ENCODE measurements at regions not wholly inside any gene's neighbourhood (a gene's known extent, or its start where the extent isn't known, plus 50 kb on each side); places are given as distances from the start of the nearest gene placed in this dataset.

DNA sequence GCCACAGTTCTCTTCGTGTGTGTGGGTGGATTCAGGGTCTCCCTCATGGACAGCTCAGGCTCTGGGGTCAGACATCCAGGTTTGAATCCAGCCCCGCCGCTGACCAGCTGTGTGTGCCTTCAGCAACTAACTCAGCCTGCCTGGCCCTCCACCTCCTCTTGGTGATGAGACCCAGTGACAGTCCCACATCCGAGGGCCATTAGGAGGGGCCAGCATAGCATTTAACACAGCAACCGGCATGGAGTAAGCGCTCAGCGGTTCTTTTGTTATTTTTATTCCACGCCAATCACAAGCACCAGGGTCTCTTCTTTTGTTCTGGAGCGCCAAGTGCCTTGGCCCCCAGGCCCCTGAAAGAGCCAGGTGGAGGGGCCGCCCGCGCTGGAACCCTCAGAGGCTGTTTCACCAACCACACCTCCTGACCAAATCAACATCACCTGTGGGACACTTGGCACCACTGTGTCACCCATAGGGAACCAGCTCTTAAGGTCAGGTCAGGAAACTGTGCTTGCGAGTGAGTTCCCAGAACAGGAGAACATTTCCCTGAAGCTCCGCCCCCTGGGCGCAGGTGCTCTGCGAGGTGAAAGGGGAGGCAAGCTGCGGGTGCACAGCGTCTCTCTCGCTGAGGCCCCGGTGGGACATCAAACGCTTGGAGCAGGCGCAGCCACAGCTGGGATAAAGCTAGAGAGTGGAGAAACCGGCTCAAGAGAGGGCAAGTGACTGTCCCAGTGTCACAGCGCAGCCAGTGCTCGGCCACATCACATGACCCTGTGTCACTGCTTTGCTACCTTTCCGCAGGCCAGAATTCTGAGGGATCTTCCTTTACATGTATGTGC is 311.3 kb downstream of the UACA start:
- Histone ChIP-seq H3K4me3 (ENCODE audit: low read length in 2 of 2) (no peak overlapping the region), H3K9ac (ENCODE audit: low read length in 2 of 2) (no peak overlapping the region), H3K27ac (ENCODE audit: low read length) (no peak overlapping the region), H3K36me3 (ENCODE audit: control insufficient read depth in 2 of 2, insufficient read depth in 2 of 2, low read length in 2 of 2) (no peaks in the 10 kb centered on the region), H3K4me1 (ENCODE audit: control insufficient read depth, insufficient read depth, low read length) (no peaks in the 10 kb centered on the region), H3K9me3 (ENCODE audit: control insufficient read depth in 2 of 2, low read length in 2 of 2) (no peaks in the 10 kb centered on the region), H3K27me3 (ENCODE audit: control insufficient read depth in 1 of 2, insufficient read depth in 2 of 2, low read length in 2 of 2) (peaks cover 4 to 8% of the 10 kb centered on the region in 2 donors)

DNA sequence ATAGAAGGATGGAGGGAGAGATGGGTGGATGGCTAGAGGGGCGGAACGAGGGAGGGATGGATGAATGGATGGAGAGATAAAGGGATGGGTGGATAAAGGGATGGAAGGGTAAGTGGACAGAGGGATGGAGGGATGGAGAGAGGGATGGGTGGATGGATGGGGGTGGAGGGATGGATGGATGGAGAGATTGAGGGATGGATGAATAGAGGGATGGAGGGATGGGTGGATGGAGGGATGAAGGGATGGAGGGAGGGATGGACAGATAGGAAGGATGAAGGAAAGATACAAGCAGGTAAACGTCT is 313.3 kb downstream of the UACA start:
- H3K36me3 ChIP-seq (ENCODE audit: control insufficient read depth in 2 of 2, insufficient read depth in 2 of 2, low read length in 2 of 2) = no peaks in the 10 kb centered on the region
- no peaks in the 10 kb centered on the region for H3K9me3 ChIP-seq (ENCODE audit: control insufficient read depth in 2 of 2, low read length in 2 of 2)
- no peak overlapping the region for H3K4me3 ChIP-seq (ENCODE audit: low read length in 2 of 2)
- peaks cover 4 to 8% of the 10 kb centered on the region in 2 donors for H3K27me3 ChIP-seq (ENCODE audit: control insufficient read depth in 1 of 2, insufficient read depth in 2 of 2, low read length in 2 of 2)
- H3K9ac ChIP-seq (ENCODE audit: low read length in 2 of 2) = no peak overlapping the region
- no peaks in the 10 kb centered on the region for H3K4me1 ChIP-seq (ENCODE audit: control insufficient read depth, insufficient read depth, low read length)
- no peak overlapping the region for H3K27ac ChIP-seq (ENCODE audit: low read length)

DNA sequence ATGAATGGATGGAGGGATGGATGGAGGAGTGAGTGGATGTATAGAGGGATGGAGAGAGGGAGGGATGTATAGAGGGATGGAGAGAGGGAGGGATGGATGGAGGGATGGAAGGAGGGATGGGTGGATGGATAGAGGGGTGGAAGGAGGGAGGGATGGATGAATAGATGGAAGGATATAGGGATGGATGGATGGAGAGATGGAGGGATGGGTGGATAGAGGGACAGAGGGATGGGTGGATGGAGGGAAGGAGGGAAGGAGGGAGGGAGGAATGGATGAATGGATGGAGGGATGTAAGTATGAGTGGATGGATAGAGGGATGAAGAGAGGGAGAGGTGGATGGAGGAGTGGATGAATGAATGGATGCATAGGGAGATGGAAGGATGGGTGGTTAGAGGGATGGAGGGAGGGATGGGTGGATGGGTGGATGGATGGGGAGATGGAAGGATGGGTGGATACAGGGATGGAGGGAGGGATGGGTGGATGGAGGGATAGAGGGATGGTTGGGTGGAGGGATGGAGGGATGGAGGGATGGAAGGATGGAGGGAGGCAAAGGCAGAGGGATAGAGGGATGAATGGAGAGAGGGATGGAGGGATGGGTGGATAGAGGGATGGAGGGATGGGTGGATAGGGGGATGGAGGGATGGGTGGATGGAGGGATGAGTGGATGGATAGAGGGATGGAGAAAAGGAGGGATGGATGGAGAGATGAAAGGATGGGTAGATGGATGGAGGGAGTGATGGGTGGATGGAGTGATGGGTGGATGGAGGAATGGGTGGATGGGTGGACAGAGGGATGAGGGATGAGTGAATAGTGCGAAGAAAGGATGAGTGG is 313.8 kb downstream of the UACA start:
- no peaks in the 10 kb centered on the region for H3K9me3 ChIP-seq (ENCODE audit: control insufficient read depth in 2 of 2, low read length in 2 of 2)
- no peak overlapping the region for H3K9ac ChIP-seq (ENCODE audit: low read length in 2 of 2)

DNA sequence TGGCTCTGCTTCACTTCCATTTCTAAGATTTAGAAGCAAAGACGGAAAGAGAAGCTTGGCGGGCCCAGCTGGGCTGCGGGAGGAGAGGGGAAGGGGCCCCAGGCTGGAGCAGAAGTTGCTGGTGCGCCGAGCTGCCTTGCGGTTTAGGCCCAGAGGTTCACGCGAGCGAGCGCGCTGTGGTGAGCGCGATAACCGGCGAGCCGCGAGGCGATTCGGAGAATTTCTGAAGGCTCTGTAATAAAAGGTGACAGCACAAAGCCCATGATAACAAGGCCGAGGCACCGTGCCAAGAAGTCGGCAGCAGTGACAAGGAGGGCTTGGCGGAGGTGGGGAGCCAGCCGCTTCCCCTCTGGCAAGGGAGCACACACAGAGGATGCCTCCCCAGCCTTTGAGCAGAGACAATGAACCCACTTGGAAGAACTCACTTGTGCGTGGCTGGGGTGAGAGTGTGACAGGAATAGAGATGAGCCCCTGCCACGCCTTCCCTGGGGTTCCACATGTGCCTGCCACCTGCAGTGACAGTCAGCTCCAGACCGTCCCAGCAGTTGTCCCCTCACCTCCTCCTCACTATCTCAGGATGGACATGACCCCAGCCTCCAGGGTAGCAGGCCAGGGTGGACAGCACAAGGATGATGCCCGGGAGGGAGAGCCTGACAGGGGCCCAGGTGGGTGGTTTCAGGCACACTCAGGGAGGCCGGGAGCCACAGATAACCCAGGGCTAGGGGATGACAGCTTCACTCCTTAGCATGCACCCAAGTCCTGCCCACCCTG is 315.2 kb downstream of the UACA start:
- Histone ChIP-seq H3K27ac (ENCODE audit: low read length) (no peak overlapping the region), H3K9ac (ENCODE audit: low read length in 2 of 2) (no peak overlapping the region), H3K4me3 (ENCODE audit: low read length in 2 of 2) (no peak overlapping the region), H3K36me3 (ENCODE audit: control insufficient read depth in 2 of 2, insufficient read depth in 2 of 2, low read length in 2 of 2) (no peaks in the 10 kb centered on the region), H3K9me3 (ENCODE audit: control insufficient read depth in 2 of 2, low read length in 2 of 2) (no peaks in the 10 kb centered on the region), H3K27me3 (ENCODE audit: control insufficient read depth in 1 of 2, insufficient read depth in 2 of 2, low read length in 2 of 2) (peaks cover 4 to 8% of the 10 kb centered on the region in 2 donors), H3K4me1 (ENCODE audit: control insufficient read depth, insufficient read depth, low read length) (no peaks in the 10 kb centered on the region)

More for the DNA sequence above, 313.8 kb downstream of the UACA start:
- Histone ChIP-seq H3K27me3 (ENCODE audit: control insufficient read depth in 1 of 2, insufficient read depth in 2 of 2, low read length in 2 of 2) (peaks cover 4 to 8% of the 10 kb centered on the region in 2 donors), H3K4me1 (ENCODE audit: control insufficient read depth, insufficient read depth, low read length) (no peaks in the 10 kb centered on the region), H3K27ac (ENCODE audit: low read length) (no peak overlapping the region), H3K36me3 (ENCODE audit: control insufficient read depth in 2 of 2, insufficient read depth in 2 of 2, low read length in 2 of 2) (no peaks in the 10 kb centered on the region), H3K4me3 (ENCODE audit: low read length in 2 of 2) (no peak overlapping the region)

DNA sequence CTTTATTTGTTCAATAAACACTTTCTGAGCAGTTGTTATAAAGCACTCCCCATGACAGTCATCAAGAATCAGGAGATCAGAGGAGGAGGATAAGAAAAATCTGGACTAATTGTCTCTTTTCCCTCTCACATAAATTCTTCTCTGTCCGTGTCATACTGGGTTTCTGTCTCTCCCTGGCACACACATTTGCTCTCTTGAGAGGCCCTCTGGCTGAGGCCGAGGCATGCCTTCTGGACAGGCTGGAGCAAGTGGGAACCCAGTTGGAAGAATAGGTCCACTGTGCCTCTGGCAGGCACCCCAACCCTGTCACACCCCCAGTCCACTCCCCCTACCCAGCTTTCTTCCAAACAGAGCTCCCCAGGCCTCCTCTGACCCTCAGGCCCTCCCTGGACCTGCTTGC is 315.8 kb downstream of the UACA start:
- H3K9ac ChIP-seq (ENCODE audit: low read length in 2 of 2) = no peak overlapping the region
- peaks cover 4 to 11% of the 10 kb centered on the region in 2 donors for H3K27me3 ChIP-seq (ENCODE audit: control insufficient read depth in 1 of 2, insufficient read depth in 2 of 2, low read length in 2 of 2)
- H3K9me3 ChIP-seq (ENCODE audit: control insufficient read depth in 2 of 2, low read length in 2 of 2) = no peaks in the 10 kb centered on the region
- H3K36me3 ChIP-seq (ENCODE audit: control insufficient read depth in 2 of 2, insufficient read depth in 2 of 2, low read length in 2 of 2) = no peaks in the 10 kb centered on the region
- no peaks in the 10 kb centered on the region for H3K4me1 ChIP-seq (ENCODE audit: control insufficient read depth, insufficient read depth, low read length)
- H3K27ac ChIP-seq (ENCODE audit: low read length) = no peak overlapping the region
- no peak overlapping the region for H3K4me3 ChIP-seq (ENCODE audit: low read length in 2 of 2)

DNA sequence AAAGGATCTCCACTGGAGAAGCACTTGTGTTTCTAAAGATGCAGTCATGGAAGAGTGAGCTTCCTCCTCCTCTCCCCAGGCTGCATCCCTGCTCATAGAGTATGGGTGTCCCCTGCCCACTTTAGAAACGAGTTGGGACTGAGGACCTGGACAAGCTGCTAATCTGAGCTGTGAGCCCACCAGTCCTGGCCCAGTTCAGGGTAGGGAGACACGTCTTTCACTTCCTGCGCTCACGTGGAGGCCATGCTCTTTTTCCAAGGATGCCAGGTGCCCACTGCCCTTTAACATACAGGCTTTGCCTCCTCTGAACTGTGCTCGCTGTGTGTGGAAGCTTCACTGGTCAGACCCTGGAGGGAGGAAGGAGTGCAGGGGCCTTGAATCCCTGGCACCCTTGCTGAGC is 316.3 kb downstream of the UACA start:
- H3K36me3 ChIP-seq (ENCODE audit: control insufficient read depth in 2 of 2, insufficient read depth in 2 of 2, low read length in 2 of 2) = no peaks in the 10 kb centered on the region
- peaks cover 4 to 11% of the 10 kb centered on the region in 2 donors for H3K27me3 ChIP-seq (ENCODE audit: control insufficient read depth in 1 of 2, insufficient read depth in 2 of 2, low read length in 2 of 2)
- H3K4me3 ChIP-seq (ENCODE audit: low read length in 2 of 2) = no peak overlapping the region
- H3K9me3 ChIP-seq (ENCODE audit: control insufficient read depth in 2 of 2, low read length in 2 of 2) = no peaks in the 10 kb centered on the region
- H3K9ac ChIP-seq (ENCODE audit: low read length in 2 of 2) = no peak overlapping the region
- H3K4me1 ChIP-seq (ENCODE audit: control insufficient read depth, insufficient read depth, low read length) = no peaks in the 10 kb centered on the region
- no peak overlapping the region for H3K27ac ChIP-seq (ENCODE audit: low read length)

DNA sequence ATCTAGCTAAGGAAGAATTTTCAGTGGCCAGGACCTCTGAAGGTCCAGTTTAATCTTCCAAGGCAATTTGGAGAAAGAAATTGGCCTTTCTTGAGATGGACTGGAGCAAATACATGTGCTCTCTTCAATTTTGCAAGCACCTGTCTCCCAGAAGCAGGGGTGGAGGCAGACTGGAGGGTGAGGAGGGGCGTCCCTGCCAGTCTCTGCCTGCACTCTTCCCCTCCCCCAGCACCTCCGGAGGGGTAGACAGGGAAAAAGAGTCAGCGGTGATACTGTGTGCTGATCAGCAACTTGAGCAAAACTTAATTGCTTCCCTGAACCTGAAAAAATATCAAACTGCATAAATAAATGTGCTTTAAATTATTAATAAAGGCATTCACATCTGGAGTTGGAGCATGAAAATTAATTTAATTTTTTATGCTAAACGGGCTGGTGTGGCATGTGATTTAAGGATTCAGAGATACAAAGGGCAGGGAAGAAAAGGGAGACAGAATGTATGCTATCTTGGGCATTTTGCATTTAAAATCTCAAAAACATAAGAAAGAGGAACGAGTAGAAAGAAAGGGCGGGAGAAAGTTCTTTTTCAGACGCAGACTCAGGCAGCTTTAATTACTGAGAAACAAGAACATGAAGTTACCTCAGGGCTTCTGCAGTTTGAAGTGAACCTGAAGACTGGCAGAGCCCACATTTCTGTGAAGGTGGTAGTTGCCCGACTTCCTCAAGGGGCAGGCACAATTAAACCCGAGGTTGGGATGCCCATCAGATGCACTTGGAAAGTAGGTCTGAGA is 319.7 kb downstream of the UACA start:
- Histone ChIP-seq H3K9me3 (ENCODE audit: control insufficient read depth in 2 of 2, low read length in 2 of 2) (no peaks in the 10 kb centered on the region), H3K27ac (ENCODE audit: low read length) (no peak overlapping the region), H3K4me1 (ENCODE audit: control insufficient read depth, insufficient read depth, low read length) (no peaks in the 10 kb centered on the region), H3K9ac (ENCODE audit: low read length in 2 of 2) (no peak overlapping the region), H3K27me3 (ENCODE audit: control insufficient read depth in 1 of 2, insufficient read depth in 2 of 2, low read length in 2 of 2) (peaks cover 10 to 11% of the 10 kb centered on the region in 2 donors), H3K4me3 (ENCODE audit: low read length in 2 of 2) (no peak overlapping the region), H3K36me3 (ENCODE audit: control insufficient read depth in 2 of 2, insufficient read depth in 2 of 2, low read length in 2 of 2) (no peaks in the 10 kb centered on the region)

DNA sequence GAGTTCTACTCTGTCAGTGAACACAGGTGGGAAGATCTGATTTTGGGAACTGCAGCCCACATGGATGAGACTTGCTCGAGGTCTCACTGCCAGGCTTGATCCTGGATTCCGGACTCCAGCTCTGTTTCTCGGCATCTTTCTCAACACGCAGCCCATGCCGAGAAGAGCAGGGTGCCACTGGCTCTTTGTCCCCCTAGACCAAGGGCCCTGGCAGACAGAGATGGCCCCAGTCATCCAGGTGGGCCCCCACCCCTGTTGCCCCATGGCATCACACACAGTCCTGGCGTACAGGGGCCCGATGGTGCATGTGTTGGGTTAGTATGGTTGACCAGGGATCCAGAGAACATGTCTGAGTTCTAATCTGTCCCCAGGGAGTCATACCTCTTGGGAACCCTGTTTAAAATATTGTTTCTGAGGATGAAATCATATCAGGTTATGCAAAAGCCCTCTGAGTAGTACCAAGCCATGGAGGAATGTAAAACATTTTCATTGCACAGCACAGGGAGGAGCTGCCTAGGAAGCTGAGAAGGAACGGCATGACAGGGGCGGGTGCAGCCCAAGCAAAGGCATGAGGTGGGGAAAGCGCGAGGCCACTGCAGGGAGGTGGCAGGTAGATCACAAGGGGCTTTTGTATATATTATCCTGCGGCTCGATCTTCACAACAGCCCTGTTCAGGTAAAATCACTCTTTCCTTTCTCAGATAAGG is 320.6 kb downstream of the UACA start:
- no peaks in the 10 kb centered on the region for H3K4me1 ChIP-seq (ENCODE audit: control insufficient read depth, insufficient read depth, low read length)
- no peak overlapping the region for H3K9ac ChIP-seq (ENCODE audit: low read length in 2 of 2)
- H3K27me3 ChIP-seq (ENCODE audit: control insufficient read depth in 1 of 2, insufficient read depth in 2 of 2, low read length in 2 of 2) = peaks cover 4 to 6% of the 10 kb centered on the region in 2 donors
- H3K36me3 ChIP-seq (ENCODE audit: control insufficient read depth in 2 of 2, insufficient read depth in 2 of 2, low read length in 2 of 2) = no peaks in the 10 kb centered on the region
- H3K4me3 ChIP-seq (ENCODE audit: low read length in 2 of 2) = no peak overlapping the region
- no peak overlapping the region for H3K27ac ChIP-seq (ENCODE audit: low read length)
- no peaks in the 10 kb centered on the region for H3K9me3 ChIP-seq (ENCODE audit: control insufficient read depth in 2 of 2, low read length in 2 of 2)

DNA sequence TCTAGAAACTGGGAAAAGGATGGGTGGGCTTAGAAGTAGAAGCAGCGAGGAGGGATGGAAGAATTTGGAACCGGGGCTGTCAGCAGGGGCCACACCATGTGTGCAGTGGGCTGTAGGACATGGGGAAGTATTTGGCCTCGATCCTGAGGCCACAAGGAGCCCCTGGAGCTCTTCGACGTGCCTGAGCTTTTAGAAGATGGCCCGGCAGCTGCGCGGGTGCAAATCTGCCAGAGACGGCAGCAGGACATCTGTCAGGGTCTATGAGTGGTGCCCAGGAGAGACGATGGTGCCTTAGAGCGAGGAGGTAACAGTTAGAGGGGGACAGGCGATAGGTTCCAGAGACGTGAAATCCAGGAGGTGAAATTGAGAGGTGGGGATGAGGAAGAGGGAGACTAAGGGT is 321.1 kb downstream of the UACA start:
- no peaks in the 10 kb centered on the region for H3K4me1 ChIP-seq (ENCODE audit: control insufficient read depth, insufficient read depth, low read length)

More for the DNA sequence above, 321.1 kb downstream of the UACA start:
- Histone ChIP-seq H3K4me3 (ENCODE audit: low read length in 2 of 2) (no peak overlapping the region), H3K36me3 (ENCODE audit: control insufficient read depth in 2 of 2, insufficient read depth in 2 of 2, low read length in 2 of 2) (no peaks in the 10 kb centered on the region), H3K9me3 (ENCODE audit: control insufficient read depth in 2 of 2, low read length in 2 of 2) (no peaks in the 10 kb centered on the region), H3K27ac (ENCODE audit: low read length) (no peak overlapping the region), H3K9ac (ENCODE audit: low read length in 2 of 2) (no peak overlapping the region), H3K27me3 (ENCODE audit: control insufficient read depth in 1 of 2, insufficient read depth in 2 of 2, low read length in 2 of 2) (peaks cover 4 to 6% of the 10 kb centered on the region in 2 donors)
